NCI-H82 treated with DMSO at 0.1 percent for 48 hours (cell line): ENCODE measurements at regions not wholly inside any gene's neighbourhood (a gene's known extent, or its start where the extent isn't known, plus 50 kb on each side); places are given as distances from the start of the nearest gene placed in this dataset.

Experiments
- DNase-seq: peaks from one replicate; lab custom pipeline; 2025; ENCODE audit not compliant: unreplicated experiment; lab: John Stamatoyannopoulos, UW

- no peak for DNase-seq
These were observed 84.9 kb upstream of the SLC44A3 start for GRCh38 chr1:94734963-94735901.

DNA sequence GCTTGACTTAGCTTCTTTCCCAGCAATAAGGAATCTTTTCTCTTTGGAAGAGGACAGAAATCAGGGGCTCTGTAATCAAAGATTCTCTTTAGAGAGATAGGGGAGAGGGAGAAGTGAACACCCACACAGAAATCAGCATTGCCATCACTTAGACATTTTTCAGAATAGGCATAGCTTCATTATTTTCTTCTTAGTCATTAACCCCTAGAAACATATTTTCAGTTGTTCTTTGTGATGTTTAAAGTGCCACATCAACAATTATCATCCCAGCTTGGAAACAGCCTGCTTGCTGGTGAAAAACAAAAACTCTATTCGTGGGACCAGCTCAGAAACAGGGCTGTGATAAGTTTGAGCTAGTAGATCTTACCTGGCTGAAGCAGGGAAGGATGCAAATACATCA lies 88.3 kb upstream of the SLC44A3 start:
- DNase-seq, result no peak

- DNase-seq, result no peak
These were observed 89.7 kb upstream of the SLC44A3 start for GRCh38 chr1:94730450-94730849.

GRCh38 chr1:94729267-94729666 lies 90.9 kb upstream of the SLC44A3 start:
- DNase-seq, result no peak

DNA sequence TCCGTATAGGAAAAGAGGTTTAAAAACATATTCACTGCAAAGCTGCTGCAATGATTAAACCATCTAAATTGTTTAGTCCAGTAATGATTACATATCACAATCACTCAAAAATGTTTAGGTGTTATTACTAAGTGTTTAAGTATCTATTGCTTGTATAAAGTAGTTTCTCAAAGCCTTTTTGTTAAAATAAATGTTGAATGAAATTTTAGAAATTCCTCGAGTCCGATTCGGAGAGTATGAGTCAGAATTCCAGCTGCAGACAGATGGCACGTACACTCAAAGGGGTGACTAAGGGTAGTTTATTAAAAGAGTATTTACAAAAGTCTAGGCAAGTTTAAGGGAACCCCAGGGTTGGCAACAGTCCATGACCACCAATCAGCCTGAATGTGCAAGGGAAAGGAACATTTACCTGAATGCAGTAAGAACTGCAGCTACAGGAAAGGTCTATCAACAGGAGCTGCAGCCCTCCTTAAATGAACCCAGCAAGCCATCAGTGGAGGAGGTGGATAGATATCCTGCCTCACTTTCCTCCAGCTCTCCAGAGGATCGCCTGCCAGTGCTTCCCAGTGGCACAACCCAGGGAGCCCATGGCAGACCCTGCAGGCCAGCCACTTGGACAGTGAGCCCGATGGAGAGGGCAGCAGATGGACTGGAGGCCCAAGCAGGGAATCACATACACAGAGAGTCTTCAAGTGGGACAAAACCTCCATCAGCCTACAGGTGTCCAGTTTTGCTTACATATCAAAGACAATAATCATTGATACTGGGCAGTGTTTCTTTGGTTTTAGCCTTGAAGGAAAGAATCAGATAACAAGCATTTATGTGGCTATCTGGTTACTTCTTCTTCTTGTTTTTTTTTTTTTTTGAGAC lies 92.1 kb upstream of the SLC44A3 start:
- DNase-seq, result no peak

- DNase-seq, result no peak
These were observed 93.0 kb upstream of the SLC44A3 start for GRCh38 chr1:94726981-94727685.

- DNase-seq, result no peak
These were observed 94.6 kb upstream of the SLC44A3 start for GRCh38 chr1:94725566-94725965.

GRCh38 chr1:94723894-94724293 lies 96.3 kb upstream of the SLC44A3 start:
- no peak for DNase-seq

DNA sequence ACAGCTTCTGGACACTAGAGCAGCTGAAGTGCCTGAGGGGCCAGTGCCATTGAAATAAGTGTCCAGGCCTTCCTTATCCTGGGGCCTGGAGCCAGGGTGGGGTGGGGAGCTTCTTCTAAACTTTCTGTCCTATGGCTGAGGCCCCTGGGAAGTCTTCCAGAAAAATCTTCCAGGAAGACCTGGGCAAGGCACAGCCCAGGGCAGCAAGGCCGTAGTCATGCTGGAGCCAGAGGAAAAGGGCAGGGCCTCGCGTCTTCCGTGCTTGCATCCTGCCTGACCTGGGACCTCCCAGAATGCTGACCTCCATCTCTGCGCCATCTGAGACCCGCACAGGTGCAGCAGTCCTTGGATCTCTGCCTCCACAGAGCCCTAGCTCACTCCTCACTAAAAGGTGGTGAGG lies 96.7 kb upstream of the SLC44A3 start:
- DNase-seq, result no peak

GRCh38 chr1:94722181-94722580 lies 98.0 kb upstream of the SLC44A3 start:
- no peak for DNase-seq

DNA sequence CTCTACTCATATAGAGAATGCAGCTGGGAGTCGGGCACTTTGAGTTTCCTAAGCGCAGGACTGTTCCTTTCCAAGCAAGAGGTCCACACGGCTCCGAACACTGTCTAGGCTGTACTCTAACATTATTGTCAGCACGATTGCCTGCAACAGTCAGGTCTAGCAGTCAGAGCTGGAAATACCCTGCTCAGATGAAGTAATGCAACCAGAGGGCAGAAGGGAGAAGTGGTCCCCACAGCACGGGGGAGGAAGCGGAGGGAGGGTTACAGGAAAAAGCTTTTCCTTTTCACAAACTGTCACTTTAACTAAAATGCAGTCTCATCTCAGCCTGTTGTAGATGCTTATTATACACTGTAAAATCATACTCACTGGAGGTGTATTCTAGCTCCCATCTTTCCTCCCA lies 98.9 kb upstream of the SLC44A3 start:
- DNase-seq, result no peak

- no peak for DNase-seq
These were observed 100.0 kb upstream of the SLC44A3 start for GRCh38 chr1:94719926-94720793.

GRCh38 chr1:94716965-94717364 lies 103.2 kb upstream of the SLC44A3 start:
- no peak for DNase-seq

DNA sequence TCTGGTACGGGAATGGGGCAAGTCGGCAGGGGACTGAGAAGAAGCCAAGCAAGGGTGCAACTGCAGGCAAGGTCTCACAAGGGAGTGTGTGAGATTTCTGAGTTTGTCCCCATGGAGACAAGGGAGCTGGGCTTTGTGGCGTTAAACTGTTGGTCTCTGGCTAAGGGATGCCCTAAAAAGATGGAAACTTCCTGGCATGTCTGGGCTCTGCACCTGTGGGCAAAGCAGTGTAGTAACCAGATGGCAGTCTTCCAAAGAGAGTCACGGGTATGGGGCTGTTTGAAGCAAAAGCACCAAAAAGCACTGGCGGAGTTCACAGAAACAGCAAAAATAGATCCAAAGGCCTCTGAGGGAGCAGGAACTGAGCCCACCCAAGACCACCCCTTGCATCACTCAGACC lies 104.8 kb upstream of the SLC44A3 start:
- no peak for DNase-seq

DNA sequence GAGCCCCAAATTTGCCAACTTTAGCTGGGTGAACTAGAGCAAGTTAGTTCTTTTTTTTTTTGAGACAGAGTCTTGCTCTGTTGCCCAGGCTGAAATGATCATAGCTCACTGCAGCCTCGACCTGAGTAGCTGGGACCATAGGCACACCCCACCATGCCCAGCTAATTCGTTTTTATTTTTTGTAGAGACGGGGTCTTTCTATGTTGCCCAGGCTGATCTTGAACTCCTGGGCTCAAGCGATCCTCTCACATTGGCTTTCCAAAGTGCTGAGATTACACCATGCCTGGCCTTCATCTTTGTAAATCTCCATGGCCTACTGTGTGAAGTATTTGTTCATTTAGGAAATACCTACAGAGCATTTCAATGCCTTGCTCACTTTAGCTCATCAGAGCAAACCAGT lies 105.6 kb upstream of the SLC44A3 start:
- DNase-seq, result no peak

GRCh38 chr1:94714152-94714551 lies 106.0 kb upstream of the SLC44A3 start:
- DNase-seq, result no peak

DNA sequence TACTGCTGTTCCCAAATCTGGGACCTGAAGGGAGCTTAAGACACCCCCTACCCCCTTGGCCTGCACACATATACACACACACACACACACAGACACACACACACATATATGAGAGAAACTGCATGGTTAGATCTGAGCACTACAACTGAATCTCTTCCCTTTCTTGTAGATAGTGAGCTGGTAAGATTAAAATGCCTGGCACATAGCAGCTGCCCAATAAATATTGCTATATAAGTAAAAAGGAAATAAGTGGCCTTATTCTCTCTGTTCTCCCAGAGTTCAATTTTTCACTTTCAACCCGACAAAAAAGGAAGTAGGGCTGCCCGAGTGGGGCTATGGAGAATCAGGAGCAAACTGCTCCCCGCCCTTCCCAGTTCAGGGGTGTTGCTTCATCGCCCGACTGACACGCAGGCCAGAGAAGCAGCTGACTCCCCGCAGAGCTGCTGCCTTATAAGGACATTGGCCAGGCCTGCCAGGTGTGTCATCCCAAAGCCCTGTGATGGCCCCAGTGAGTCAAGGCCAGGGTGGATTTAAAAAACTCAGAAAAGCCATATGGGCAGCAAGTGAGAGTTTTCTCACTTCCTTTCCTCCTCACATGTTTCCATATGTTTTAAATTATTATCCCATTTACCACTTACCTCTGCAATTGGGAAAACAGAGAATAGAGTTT lies 106.5 kb upstream of the SLC44A3 start:
- no peak for DNase-seq

- no peak for DNase-seq
These were observed 110.1 kb upstream of the SLC44A3 start for GRCh38 chr1:94709891-94710581.

DNA sequence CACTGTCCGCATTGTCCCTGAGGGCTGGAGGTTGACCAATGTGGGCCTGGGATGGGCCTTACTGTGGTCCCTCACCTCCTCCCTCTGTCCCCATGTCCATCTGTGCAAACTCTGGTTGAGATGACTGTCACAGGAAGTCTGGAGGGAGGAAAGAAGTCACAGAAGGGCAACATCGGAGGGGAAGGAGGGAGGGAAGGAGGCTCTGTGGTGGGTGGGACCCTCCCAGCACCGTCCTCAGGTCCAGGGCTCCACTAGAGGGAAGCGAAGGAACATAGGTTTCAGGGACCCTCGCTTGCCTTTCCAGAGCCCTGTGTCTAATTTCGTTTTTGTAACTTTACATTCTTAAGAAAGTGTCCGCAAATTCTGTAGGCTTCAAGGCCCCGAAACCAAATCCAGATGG lies 111.3 kb upstream of the SLC44A3 start:
- DNase-seq, result no peak
